GM21526 (cell line): ENCODE measurements at regions not wholly inside any gene's neighbourhood (a gene's known extent, or its start where the extent isn't known, plus 50 kb on each side); places are given as distances from the start of the nearest gene placed in this dataset.

ENCODE experiments used
- ATAC-seq: cut with Tn5 transposase; IDR thresholded peaks from one replicate; pipeline ENCODE4 v1.9.1; 2021; ENCODE audit warnings: moderate library complexity; ENCODE audit not compliant: unreplicated experiment, low FRiP score

GRCh38 chr9:88809355-88810161 lies 181.7 kb upstream of the S1PR3 start:
- ATAC-seq, result no peak

- ATAC-seq, result no peak
Observed at GRCh38 chr9:88810826-88811225, 180.4 kb upstream of the S1PR3 start.

GRCh38 chr9:88811511-88811910 lies 179.8 kb upstream of the S1PR3 start:
- ATAC-seq, result no peak

- ATAC-seq, result no peak
Observed at GRCh38 chr9:88812938-88813637, 178.2 kb upstream of the S1PR3 start.

- ATAC-seq, result no peak
Observed at GRCh38 chr9:88813638-88814209, 177.5 kb upstream of the S1PR3 start.

GRCh38 chr9:88814577-88814976 lies 176.7 kb upstream of the S1PR3 start:
- ATAC-seq, result no peak

- ATAC-seq, result no peak
Observed at GRCh38 chr9:88816141-88816540, 175.1 kb upstream of the S1PR3 start.

GRCh38 chr9:88816591-88816990 lies 174.7 kb upstream of the S1PR3 start:
- ATAC-seq, result no peak

- no peak for ATAC-seq
Observed at GRCh38 chr9:88817628-88818027, 173.6 kb upstream of the S1PR3 start.

- ATAC-seq, result no peak
Observed at GRCh38 chr9:88818495-88819201, 172.6 kb upstream of the S1PR3 start.

GRCh38 chr9:88819476-88819875 lies 171.8 kb upstream of the S1PR3 start:
- no peak for ATAC-seq

GRCh38 chr9:88820055-88820454 lies 171.2 kb upstream of the S1PR3 start:
- ATAC-seq, result no peak

GRCh38 chr9:88821033-88821745 lies 170.1 kb upstream of the S1PR3 start:
- no peak for ATAC-seq

- ATAC-seq, result no peak
Observed at GRCh38 chr9:88821746-88822106, 169.5 kb upstream of the S1PR3 start.

GRCh38 chr9:88824711-88825110 lies 166.6 kb upstream of the S1PR3 start:
- ATAC-seq, result no peak

GRCh38 chr9:88826181-88826580 lies 165.1 kb upstream of the S1PR3 start:
- ATAC-seq, result no peak

GRCh38 chr9:88826771-88827181 lies 164.5 kb upstream of the S1PR3 start:
- ATAC-seq, result no peak

- ATAC-seq, result no peak
Observed at GRCh38 chr9:88828018-88828417, 163.2 kb upstream of the S1PR3 start.

GRCh38 chr9:88828492-88828974 lies 162.7 kb upstream of the S1PR3 start:
- no peak for ATAC-seq

- no peak for ATAC-seq
Observed at GRCh38 chr9:88829276-88829675, 162.0 kb upstream of the S1PR3 start.
